ENCODE measurements at regions not wholly inside any gene's neighbourhood (a gene's known extent, or its start where the extent isn't known, plus 50 kb on each side); places are given as distances from the start of the nearest gene placed in this dataset.

DNA sequence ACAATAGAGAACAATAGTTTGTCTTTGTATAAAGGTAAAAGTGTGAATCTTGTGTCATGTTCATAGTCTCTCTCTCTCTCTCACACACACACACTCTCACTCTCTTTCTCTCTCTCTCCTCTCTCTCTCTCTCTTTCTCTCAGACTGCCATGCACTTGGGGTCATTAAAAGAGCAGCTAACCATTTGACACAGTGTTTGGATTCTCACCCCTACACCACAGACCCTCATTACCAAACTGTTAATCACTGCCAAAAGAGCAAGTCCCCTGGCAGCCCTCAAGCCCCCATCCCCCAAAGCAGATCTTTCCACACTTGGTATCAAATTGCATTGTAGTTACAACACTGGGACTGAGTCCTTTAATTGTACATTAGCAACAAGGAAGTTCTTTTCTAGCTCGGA, 305.8 kb upstream of the RSPO3 start:
- H3K4me3 ChIP-seq (IDR thresholded peaks at IDR 0.05; ENCODE audit: insufficient read depth, low read depth, low read length): no peak overlapping the region
- H3K4me2 ChIP-seq: no peak overlapping the region
- no peak overlapping the region for H3K27ac ChIP-seq
- no peak overlapping the region for H3K9ac ChIP-seq
- no peaks in the 10 kb centered on the region for H3K27me3 ChIP-seq (ENCODE audit: insufficient read depth, low read depth)
- no peaks in the 10 kb centered on the region for H3K79me2 ChIP-seq (ENCODE audit: insufficient read depth, low read depth)
- H2AFZ ChIP-seq (ENCODE audit: low read depth): no peak overlapping the region
- TF ChIP-seq, protein P1, sequence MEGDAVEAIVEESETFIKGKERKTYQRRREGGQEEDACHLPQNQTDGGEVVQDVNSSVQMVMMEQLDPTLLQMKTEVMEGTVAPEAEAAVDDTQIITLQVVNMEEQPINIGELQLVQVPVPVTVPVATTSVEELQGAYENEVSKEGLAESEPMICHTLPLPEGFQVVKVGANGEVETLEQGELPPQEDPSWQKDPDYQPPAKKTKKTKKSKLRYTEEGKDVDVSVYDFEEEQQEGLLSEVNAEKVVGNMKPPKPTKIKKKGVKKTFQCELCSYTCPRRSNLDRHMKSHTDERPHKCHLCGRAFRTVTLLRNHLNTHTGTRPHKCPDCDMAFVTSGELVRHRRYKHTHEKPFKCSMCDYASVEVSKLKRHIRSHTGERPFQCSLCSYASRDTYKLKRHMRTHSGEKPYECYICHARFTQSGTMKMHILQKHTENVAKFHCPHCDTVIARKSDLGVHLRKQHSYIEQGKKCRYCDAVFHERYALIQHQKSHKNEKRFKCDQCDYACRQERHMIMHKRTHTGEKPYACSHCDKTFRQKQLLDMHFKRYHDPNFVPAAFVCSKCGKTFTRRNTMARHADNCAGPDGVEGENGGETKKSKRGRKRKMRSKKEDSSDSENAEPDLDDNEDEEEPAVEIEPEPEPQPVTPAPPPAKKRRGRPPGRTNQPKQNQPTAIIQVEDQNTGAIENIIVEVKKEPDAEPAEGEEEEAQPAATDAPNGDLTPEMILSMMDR (conservative IDR thresholded peaks at IDR 0.05; ENCODE audit: low read depth, low read length): no peak
- no peaks in the 10 kb centered on the region for H3K4me1 ChIP-seq (ENCODE audit: low read depth, poor library complexity, severe bottlenecking)
- H3K36me3 ChIP-seq (ENCODE audit: insufficient read depth): no peaks in the 10 kb centered on the region
- H4K20me1 ChIP-seq (ENCODE audit: insufficient read depth): no peaks in the 10 kb centered on the region

DNA sequence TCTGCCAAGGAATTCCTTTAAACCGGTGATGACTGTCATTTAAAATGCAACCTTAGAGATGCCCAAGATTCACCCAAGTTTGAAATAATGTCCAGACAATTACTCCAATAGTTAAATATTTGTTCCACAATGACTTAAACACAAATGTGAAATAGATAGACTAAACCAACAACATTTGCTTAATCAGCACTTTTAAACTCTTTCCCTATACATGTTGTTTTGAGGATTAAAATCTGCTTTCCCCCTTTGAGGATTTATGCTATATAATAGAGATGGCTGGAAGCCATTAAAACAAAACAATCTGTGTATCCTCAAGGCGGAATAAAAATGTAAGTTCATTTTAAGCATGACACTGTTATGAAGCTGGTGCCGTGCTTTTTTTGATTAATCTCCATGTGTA, 297.8 kb upstream of the RSPO3 start:
- Histone ChIP-seq H3K9ac (no peak overlapping the region), H2AFZ (ENCODE audit: low read depth) (no peak overlapping the region), H3K27ac (no peak overlapping the region), H3K4me1 (ENCODE audit: low read depth, poor library complexity, severe bottlenecking) (no peaks in the 10 kb centered on the region), H3K36me3 (ENCODE audit: insufficient read depth) (no peaks in the 10 kb centered on the region), H3K4me3 (IDR thresholded peaks at IDR 0.05; ENCODE audit: insufficient read depth, low read depth, low read length) (no peak overlapping the region), H3K27me3 (ENCODE audit: insufficient read depth, low read depth) (no peaks in the 10 kb centered on the region), H3K4me2 (no peak overlapping the region), H4K20me1 (ENCODE audit: insufficient read depth) (no peaks in the 10 kb centered on the region), H3K79me2 (ENCODE audit: insufficient read depth, low read depth) (no peaks in the 10 kb centered on the region)
- TF ChIP-seq, protein P1 (conservative IDR thresholded peaks at IDR 0.05; ENCODE audit: low read depth, low read length): no peak

DNA sequence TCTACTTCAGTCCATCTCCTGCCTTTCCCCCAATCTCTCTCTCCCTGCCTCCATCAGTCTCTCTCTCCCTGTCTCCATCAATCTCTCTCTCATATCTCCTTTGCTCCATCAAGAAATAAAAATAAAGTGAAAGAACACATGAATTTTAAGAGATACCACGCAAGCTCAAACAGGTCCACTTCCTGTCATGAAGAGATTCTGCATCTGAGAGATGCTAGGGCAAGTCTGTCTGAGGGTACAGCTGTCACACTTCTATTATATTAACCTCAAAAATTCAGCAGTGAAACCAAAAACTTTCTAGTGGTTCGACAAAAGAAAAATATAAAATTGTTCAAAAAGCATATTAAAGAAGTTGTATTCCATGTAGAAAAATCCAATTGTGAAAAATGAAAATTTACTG, 296.8 kb upstream of the RSPO3 start:
- Histone ChIP-seq H3K4me2 (no peak overlapping the region), H2AFZ (ENCODE audit: low read depth) (no peak overlapping the region), H3K4me1 (ENCODE audit: low read depth, poor library complexity, severe bottlenecking) (no peaks in the 10 kb centered on the region), H3K27me3 (ENCODE audit: insufficient read depth, low read depth) (no peaks in the 10 kb centered on the region), H4K20me1 (ENCODE audit: insufficient read depth) (no peaks in the 10 kb centered on the region), H3K79me2 (ENCODE audit: insufficient read depth, low read depth) (no peaks in the 10 kb centered on the region), H3K27ac (no peak overlapping the region), H3K36me3 (ENCODE audit: insufficient read depth) (no peaks in the 10 kb centered on the region), H3K9ac (no peak overlapping the region), H3K4me3 (IDR thresholded peaks at IDR 0.05; ENCODE audit: insufficient read depth, low read depth, low read length) (no peak overlapping the region)
- TF ChIP-seq, protein P1 (conservative IDR thresholded peaks at IDR 0.05; ENCODE audit: low read depth, low read length): no peak

DNA sequence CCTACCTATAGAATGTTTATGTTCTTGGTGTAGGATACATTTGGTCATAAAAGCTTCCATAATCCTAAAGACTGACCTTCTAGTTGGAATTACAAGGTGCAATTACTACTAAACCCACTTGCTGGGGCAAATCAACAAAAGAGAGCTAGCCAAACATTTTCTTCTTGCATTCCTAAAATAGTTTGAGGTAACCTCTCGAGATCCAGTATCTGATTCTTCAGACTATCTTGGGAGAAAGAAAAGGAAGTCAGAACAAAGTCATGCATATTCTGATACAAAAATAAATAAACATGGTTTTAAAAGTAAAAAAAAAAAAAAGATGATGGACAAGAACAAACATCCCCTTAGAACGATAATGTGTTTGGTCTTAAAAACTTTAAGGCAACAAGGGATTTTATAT, 294.2 kb upstream of the RSPO3 start:
- H3K36me3 ChIP-seq (ENCODE audit: insufficient read depth): no peaks in the 10 kb centered on the region
- no peak overlapping the region for H3K4me2 ChIP-seq
- H3K27ac ChIP-seq: no peak overlapping the region
- H4K20me1 ChIP-seq (ENCODE audit: insufficient read depth): no peaks in the 10 kb centered on the region
- H3K27me3 ChIP-seq (ENCODE audit: insufficient read depth, low read depth): no peaks in the 10 kb centered on the region
- H2AFZ ChIP-seq (ENCODE audit: low read depth): no peak overlapping the region
- H3K4me1 ChIP-seq (ENCODE audit: low read depth, poor library complexity, severe bottlenecking): no peaks in the 10 kb centered on the region
- H3K79me2 ChIP-seq (ENCODE audit: insufficient read depth, low read depth): no peaks in the 10 kb centered on the region
- TF ChIP-seq, protein P1 (conservative IDR thresholded peaks at IDR 0.05; ENCODE audit: low read depth, low read length): no peak
- H3K9ac ChIP-seq: no peak overlapping the region
- no peak overlapping the region for H3K4me3 ChIP-seq (IDR thresholded peaks at IDR 0.05; ENCODE audit: insufficient read depth, low read depth, low read length)

DNA sequence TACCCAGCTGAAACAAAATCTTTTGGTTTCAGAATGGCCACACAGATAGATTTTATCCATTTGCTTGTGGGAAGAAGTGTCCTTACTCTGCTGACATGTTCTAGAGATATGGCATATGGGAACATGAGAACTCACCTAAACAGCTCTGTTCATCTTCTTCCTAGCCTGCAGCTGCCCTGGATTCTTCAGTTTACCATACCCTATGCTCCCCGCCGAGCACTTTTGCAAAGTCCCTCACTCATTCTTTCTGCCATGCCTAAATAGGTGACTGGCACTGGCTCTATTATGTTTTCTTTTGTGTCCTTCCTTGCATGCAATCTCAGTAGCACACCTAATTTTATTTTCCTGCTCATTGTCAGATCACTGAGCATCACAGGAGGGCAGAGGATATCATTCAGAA, 293.7 kb upstream of the RSPO3 start:
- TF ChIP-seq, protein P1 (conservative IDR thresholded peaks at IDR 0.05; ENCODE audit: low read depth, low read length): no peak
- no peak overlapping the region for H3K4me3 ChIP-seq (IDR thresholded peaks at IDR 0.05; ENCODE audit: insufficient read depth, low read depth, low read length)
- H3K27me3 ChIP-seq (ENCODE audit: insufficient read depth, low read depth): no peaks in the 10 kb centered on the region
- H3K27ac ChIP-seq: no peak overlapping the region
- H3K4me2 ChIP-seq: no peak overlapping the region
- no peak overlapping the region for H2AFZ ChIP-seq (ENCODE audit: low read depth)
- no peak overlapping the region for H3K9ac ChIP-seq
- H3K4me1 ChIP-seq (ENCODE audit: low read depth, poor library complexity, severe bottlenecking): no peaks in the 10 kb centered on the region
- H3K36me3 ChIP-seq (ENCODE audit: insufficient read depth): no peaks in the 10 kb centered on the region
- no peaks in the 10 kb centered on the region for H4K20me1 ChIP-seq (ENCODE audit: insufficient read depth)
- no peaks in the 10 kb centered on the region for H3K79me2 ChIP-seq (ENCODE audit: insufficient read depth, low read depth)
